ENCODE measurements at regions not wholly inside any gene's neighbourhood (a gene's known extent, or its start where the extent isn't known, plus 50 kb on each side); places are given as distances from the start of the nearest gene placed in this dataset.

GRCh38 chr14:53390008-53390407, 236.9 kb upstream of the DDHD1 start:
- Histone ChIP-seq H3K27me3 (no peaks in the 10 kb centered on the region), H3K9me3 (no peaks in the 10 kb centered on the region), H3K4me3 (replicated peaks in 1 of 3) (no peak overlapping the region), H3K27ac (no peak overlapping the region), H3K4me1 (no peaks in the 10 kb centered on the region), H3K36me3 (no peaks in the 10 kb centered on the region)
- no peak for TF ChIP-seq POLR2A (IDR thresholded peaks at IDR 0.05)
- no peak for TF ChIP-seq CTCF (IDR thresholded peaks at IDR 0.05)
- intact Hi-C loops (cut with DNase I): no loop called here
- no peak for DNase-seq
- WGBS, 2 donors: 93% methylated on average over 7 of the region's 7 CpGs

GRCh38 chr14:53389202-53389601, 236.1 kb upstream of the DDHD1 start:
- intact Hi-C loops (cut with DNase I): no loop called here
- no peak overlapping the region for H3K27ac ChIP-seq
- H3K4me1 ChIP-seq: peaks cover under 1 to 5% of the 10 kb centered on the region in 2 donors
- TF ChIP-seq POLR2A (IDR thresholded peaks at IDR 0.05) (no peak), CTCF (IDR thresholded peaks at IDR 0.05) (no peak)
- no peaks in the 10 kb centered on the region for H3K27me3 ChIP-seq
- no peak for DNase-seq
- H3K9me3 ChIP-seq: no peaks in the 10 kb centered on the region
- 88 to 89% methylated on average over 1 of the region's 1 CpG for WGBS, 2 donors
- H3K36me3 ChIP-seq: no peaks in the 10 kb centered on the region
- no peak overlapping the region for H3K4me3 ChIP-seq (replicated peaks in 1 of 3)

- 94% methylated on average over 4 of the region's 4 CpGs for WGBS, 2 donors
- H3K27ac ChIP-seq: no peak overlapping the region
- H3K27me3 ChIP-seq: no peaks in the 10 kb centered on the region
- H3K9me3 ChIP-seq: no peaks in the 10 kb centered on the region
- TF ChIP-seq POLR2A (IDR thresholded peaks at IDR 0.05): no peak
- TF ChIP-seq CTCF (IDR thresholded peaks at IDR 0.05): no peak
- no peak overlapping the region for H3K4me3 ChIP-seq (replicated peaks in 1 of 3)
- intact Hi-C loops (cut with DNase I): no loop called here
- H3K4me1 ChIP-seq: peaks cover 17 to 19% of the 10 kb centered on the region in 2 donors
- DNase-seq: no peak
- no peaks in the 10 kb centered on the region for H3K36me3 ChIP-seq
These were observed 233.2 kb upstream of the DDHD1 start for GRCh38 chr14:53386362-53386761.

DNA sequence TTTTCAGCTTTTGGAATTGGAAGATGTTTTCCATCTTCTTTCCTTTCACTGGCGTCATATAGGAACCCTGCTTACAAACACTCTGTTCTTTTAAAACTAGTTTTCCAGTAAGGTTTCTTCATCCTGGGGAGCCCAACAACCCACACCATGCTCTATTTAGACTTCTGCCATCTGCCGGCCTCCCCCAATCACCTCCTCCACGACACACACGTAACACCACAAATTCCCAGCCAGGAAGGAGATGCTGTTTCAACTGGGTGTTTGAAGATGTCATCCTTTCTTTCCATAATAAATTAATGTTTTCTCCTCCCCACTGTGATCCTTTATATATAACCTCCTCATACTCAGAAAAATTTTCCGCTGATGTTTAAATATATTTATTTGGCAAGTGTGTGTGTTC, 231.4 kb upstream of the DDHD1 start:
- Histone ChIP-seq H3K27me3 (no peaks in the 10 kb centered on the region), H3K9me3 (no peaks in the 10 kb centered on the region), H3K4me3 (replicated peaks in 1 of 3) (no peak overlapping the region), H3K27ac (peak overlapping the region in 2 of 3 donors; percentile 9 to 82), H3K4me1 (peaks cover 17 to 19% of the 10 kb centered on the region in 2 donors), H3K36me3 (no peaks in the 10 kb centered on the region)
- WGBS, 2 donors: 94 to 95% methylated on average over 5 of the region's 5 CpGs
- intact Hi-C loops (cut with DNase I): no loop called here
- no peak for DNase-seq
- TF ChIP-seq CTCF (IDR thresholded peaks at IDR 0.05) (no peak), POLR2A (IDR thresholded peaks at IDR 0.05) (no peak)

GRCh38 chr14:53384073-53384472, 230.9 kb upstream of the DDHD1 start:
- no peak for TF ChIP-seq POLR2A (IDR thresholded peaks at IDR 0.05)
- TF ChIP-seq CTCF (IDR thresholded peaks at IDR 0.05): no peak
- Histone ChIP-seq H3K4me3 (replicated peaks in 1 of 3) (no peak overlapping the region), H3K4me1 (peaks cover 17 to 19% of the 10 kb centered on the region in 2 donors), H3K27me3 (no peaks in the 10 kb centered on the region), H3K9me3 (no peaks in the 10 kb centered on the region), H3K27ac (peak overlapping the region; percentile 9 to 82 (median 30)), H3K36me3 (no peaks in the 10 kb centered on the region)
- 83 to 89% methylated on average over 1 of the region's 1 CpG for WGBS, 2 donors
- no peak for DNase-seq
- intact Hi-C loops (cut with DNase I): no loop called here

Measured in thyroid gland (tissue), 4 donors.